Naive thymus-derived CD4-positive, alpha-beta T cell (primary cell): ENCODE measurements at regions not wholly inside any gene's neighbourhood (a gene's known extent, or its start where the extent isn't known, plus 50 kb on each side); places are given as distances from the start of the nearest gene placed in this dataset.
A peak's percentile ranks its signal among the peaks of the same experiment; 100 is the strongest.

Experiments
- ATAC-seq: fragments of 150-1000 bp; cut with Tn5 transposase; 2 replicates; pipeline ENCODE4 v1.10.0; 2021; ENCODE audit warnings: mild to moderate bottlenecking, moderate library complexity
- CTCF ChIA-PET: fragments of 350-600 bp; sonication (Branson Sonifier 250); formaldehyde crosslinking; loops from one replicate; lab custom pipeline; 2021; ENCODE audit warnings: antibody characterized with exemption; lab: Charles Lee
- POLR2A ChIA-PET: fragments of 350-600 bp; sonication (Branson Sonifier 250); formaldehyde crosslinking; loops from one replicate; lab custom pipeline; 2021; ENCODE audit warnings: antibody characterized with exemption, inconsistent platforms; lab: Charles Lee
- DNase-seq, 9 donors: peaks; one replicate each; pipeline versions ENCODE4 v3.0.0 to v3.0.0-alpha.2; 2020 to 2022; ENCODE audit warnings: mixed read lengths in 1 of 9
- H3K27ac ChIP-seq: one replicate; pipeline ENCODE4 v1.7.0; 2013; ENCODE audit warnings: mild to moderate bottlenecking, low read depth, low read length, moderate library complexity
- H3K27me3 ChIP-seq, 2 donors: one replicate each; pipeline ENCODE4 v1.7.0; 2013; ENCODE audit warnings: low read length in 2 of 2, mild to moderate bottlenecking in 2 of 2, moderate library complexity in 2 of 2; ENCODE audit not compliant: control insufficient read depth in 2 of 2, insufficient read depth in 2 of 2
- H3K36me3 ChIP-seq, 3 experiments: 1 replicate in 2 of 3; 2 replicates in 1 of 3; pipeline ENCODE4 v1.7.0; 2013; ENCODE audit warnings: low read length in 3 of 3, mild to moderate bottlenecking in 3 of 3, moderate library complexity in 1 of 3; ENCODE audit not compliant: insufficient read depth in 3 of 3, control insufficient read depth in 2 of 3
- H3K4me1 ChIP-seq, 2 donors: one replicate each; pipeline ENCODE4 v1.7.0; 2013; ENCODE audit warnings: low read length in 2 of 2, mild to moderate bottlenecking in 2 of 2, moderate library complexity in 1 of 2; ENCODE audit not compliant: control insufficient read depth in 2 of 2, insufficient read depth in 2 of 2
- H3K4me3 ChIP-seq: 2 replicates; pipeline ENCODE4 v1.7.0; 2013; ENCODE audit warnings: mild to moderate bottlenecking, low read length
- H3K9me3 ChIP-seq, 3 experiments: 1 replicate in 2 of 3; 2 replicates in 1 of 3; pipeline ENCODE4 v1.7.0; 2013; ENCODE audit warnings: low read length in 3 of 3; ENCODE audit not compliant: control insufficient read depth in 2 of 3
- H3K27ac Mint-ChIP-seq, 9 donors: one replicate each; pipeline ENCODE4 v1.8.0; 2020 to 2022; ENCODE audit warnings: mixed read lengths in 9 of 9, mild to moderate bottlenecking in 8 of 9, moderate library complexity in 5 of 9, inconsistent platforms in 2 of 9
- H3K27me3 Mint-ChIP-seq, 5 donors: one replicate each; pipeline ENCODE4 v1.8.0; 2021 to 2022; ENCODE audit warnings: mixed read lengths in 5 of 5, mild to moderate bottlenecking in 1 of 5
- H3K36me3 Mint-ChIP-seq, 5 donors: one replicate each; pipeline ENCODE4 v1.8.0; 2020 to 2022; ENCODE audit warnings: mixed read lengths in 5 of 5, mild to moderate bottlenecking in 3 of 5, inconsistent platforms in 1 of 5
- H3K4me1 Mint-ChIP-seq, 7 donors: one replicate each; pipeline ENCODE4 v1.8.0; 2020 to 2022; ENCODE audit warnings: mixed read lengths in 7 of 7, mild to moderate bottlenecking in 3 of 7, inconsistent platforms in 1 of 7
- H3K4me3 Mint-ChIP-seq, 10 donors: one replicate each; pipeline ENCODE4 v1.8.0; 2020 to 2022; ENCODE audit warnings: mild to moderate bottlenecking in 10 of 10, mixed read lengths in 10 of 10, moderate library complexity in 6 of 10, inconsistent platforms in 2 of 10
- H3K9me3 Mint-ChIP-seq, 11 donors: one replicate each; pipeline ENCODE4 v1.8.0; 2020 to 2022; ENCODE audit warnings: mixed read lengths in 11 of 11, mild to moderate bottlenecking in 4 of 11, inconsistent platforms in 1 of 11, moderate library complexity in 1 of 11
- intact Hi-C, 2 donors: fragments of 100-400 bp; cut with micrococcal nuclease; formaldehyde crosslinking; loops; one replicate each; pipeline ENCODE4 v1.15.1; 2023

- intact Hi-C loops: no loop called here
- Mint-ChIP-seq H3K27ac (no peak overlapping the region), H3K9me3 (peaks cover 0 to 3% (median 0%) of the 10 kb centered on the region in 11 donors), H3K4me3 (no peak overlapping the region), H3K27me3 (peaks cover 0 to 10% (median 0%) of the 10 kb centered on the region in 5 donors), H3K36me3 (no peaks in the 10 kb centered on the region), H3K4me1 (no peaks in the 10 kb centered on the region)
- Histone ChIP-seq H3K27me3 (no peaks in the 10 kb centered on the region), H3K36me3 (no peaks in the 10 kb centered on the region), H3K9me3 (no peaks in the 10 kb centered on the region), H3K4me3 (no peak overlapping the region), H3K27ac (no peak overlapping the region), H3K4me1 (no peaks in the 10 kb centered on the region)
- no peak for ATAC-seq
- CTCF ChIA-PET: no interaction called here
- no peak for DNase-seq
- POLR2A ChIA-PET: no interaction called here
Observed at GRCh38 chr11:110857892-110858546, 145.8 kb upstream of the ARHGAP20 start.

GRCh38 chr11:110856996-110857812, 145.0 kb upstream of the ARHGAP20 start:
- ChIA-PET POLR2A (no interaction called here), CTCF (no interaction called here)
- ATAC-seq: no peak
- Mint-ChIP-seq H3K36me3 (no peaks in the 10 kb centered on the region), H3K4me1 (no peaks in the 10 kb centered on the region), H3K27me3 (peaks cover 0 to 10% (median 0%) of the 10 kb centered on the region in 5 donors), H3K27ac (no peak overlapping the region), H3K9me3 (peaks cover 0 to 3% (median 0%) of the 10 kb centered on the region in 11 donors), H3K4me3 (no peak overlapping the region)
- H3K4me1 ChIP-seq: no peaks in the 10 kb centered on the region
- H3K27ac ChIP-seq: no peak overlapping the region
- no peak overlapping the region for H3K4me3 ChIP-seq
- no peak for DNase-seq
- H3K36me3 ChIP-seq: no peaks in the 10 kb centered on the region
- intact Hi-C loops: no loop called here
- H3K9me3 ChIP-seq: no peaks in the 10 kb centered on the region
- no peaks in the 10 kb centered on the region for H3K27me3 ChIP-seq

GRCh38 chr11:110856340-110856739, 144.1 kb upstream of the ARHGAP20 start:
- CTCF ChIA-PET: no interaction called here
- Histone ChIP-seq H3K36me3 (no peaks in the 10 kb centered on the region), H3K9me3 (no peaks in the 10 kb centered on the region), H3K27me3 (no peaks in the 10 kb centered on the region), H3K4me1 (no peaks in the 10 kb centered on the region), H3K27ac (no peak overlapping the region), H3K4me3 (no peak overlapping the region)
- Mint-ChIP-seq H3K36me3 (no peaks in the 10 kb centered on the region), H3K9me3 (peaks cover 0 to 4% (median 0%) of the 10 kb centered on the region in 11 donors), H3K4me3 (no peak overlapping the region), H3K27ac (no peak overlapping the region), H3K27me3 (peaks cover 0 to 8% (median 6%) of the 10 kb centered on the region in 5 donors), H3K4me1 (no peaks in the 10 kb centered on the region)
- intact Hi-C loops: no loop called here
- DNase-seq: no peak
- POLR2A ChIA-PET: no interaction called here
- ATAC-seq: no peak

- no peak overlapping the region for H3K27ac Mint-ChIP-seq
- H3K27ac ChIP-seq: no peak overlapping the region
- H3K9me3 Mint-ChIP-seq: peaks cover 0 to 4% (median 0%) of the 10 kb centered on the region in 11 donors
- no peaks in the 10 kb centered on the region for H3K9me3 ChIP-seq
- no peaks in the 10 kb centered on the region for H3K27me3 ChIP-seq
- POLR2A ChIA-PET: no interaction called here
- CTCF ChIA-PET: no interaction called here
- no peak for DNase-seq
- H3K4me1 ChIP-seq: no peaks in the 10 kb centered on the region
- no peaks in the 10 kb centered on the region for H3K36me3 Mint-ChIP-seq
- intact Hi-C loops: no loop called here
- no peak for ATAC-seq
- H3K36me3 ChIP-seq: no peaks in the 10 kb centered on the region
- H3K27me3 Mint-ChIP-seq: peaks cover 0 to 11% (median 6%) of the 10 kb centered on the region in 5 donors
- H3K4me3 Mint-ChIP-seq: no peak overlapping the region
- no peaks in the 10 kb centered on the region for H3K4me1 Mint-ChIP-seq
- no peak overlapping the region for H3K4me3 ChIP-seq
Observed at GRCh38 chr11:110855191-110855590, 143.0 kb upstream of the ARHGAP20 start.

GRCh38 chr11:110852921-110853490, 140.8 kb upstream of the ARHGAP20 start:
- DNase-seq: no peak
- Mint-ChIP-seq H3K36me3 (no peaks in the 10 kb centered on the region), H3K4me3 (no peak overlapping the region), H3K9me3 (peaks cover 0 to 6% (median 0%) of the 10 kb centered on the region in 11 donors), H3K27ac (no peak overlapping the region), H3K4me1 (no peaks in the 10 kb centered on the region), H3K27me3 (peaks cover 4 to 11% (median 6%) of the 10 kb centered on the region in 5 donors)
- no peak overlapping the region for H3K4me3 ChIP-seq
- ChIA-PET POLR2A (no interaction called here), CTCF (no interaction called here)
- ATAC-seq: no peak
- H3K9me3 ChIP-seq: no peaks in the 10 kb centered on the region
- H3K27ac ChIP-seq: no peak overlapping the region
- no peaks in the 10 kb centered on the region for H3K36me3 ChIP-seq
- no peaks in the 10 kb centered on the region for H3K27me3 ChIP-seq
- intact Hi-C loops: no loop called here
- H3K4me1 ChIP-seq: no peaks in the 10 kb centered on the region

- DNase-seq (no peak), ATAC-seq (no peak)
- H3K36me3 ChIP-seq: no peaks in the 10 kb centered on the region
- ChIA-PET CTCF (no interaction called here), POLR2A (interaction anchor here (1.0 kb wide), 1 partner anchor 9 kb away, joined by 3 read pairs; no protein-coding TSS in a partner anchor)
- intact Hi-C loops: no loop called here
- no peaks in the 10 kb centered on the region for H3K27me3 ChIP-seq
- no peaks in the 10 kb centered on the region for H3K4me1 ChIP-seq
- H3K4me1 Mint-ChIP-seq: no peaks in the 10 kb centered on the region
- H3K4me3 ChIP-seq: no peak overlapping the region
- peaks cover 3 to 11% (median 5%) of the 10 kb centered on the region in 5 donors for H3K27me3 Mint-ChIP-seq
- H3K9me3 Mint-ChIP-seq: peaks cover 0 to 7% (median 0%) of the 10 kb centered on the region in 11 donors
- no peak overlapping the region for H3K4me3 Mint-ChIP-seq
- H3K27ac Mint-ChIP-seq: peak overlapping the region in 1 of 9 donors; percentile 28
- H3K27ac ChIP-seq: no peak overlapping the region
- H3K36me3 Mint-ChIP-seq: peaks cover 0 to 2% (median 0%) of the 10 kb centered on the region in 5 donors
- H3K9me3 ChIP-seq: no peaks in the 10 kb centered on the region
Observed at GRCh38 chr11:110850846-110851245, 138.6 kb upstream of the ARHGAP20 start.
